Smooth muscle cell (in vitro differentiated cells): ENCODE measurements at regions not wholly inside any gene's neighbourhood (a gene's known extent, or its start where the extent isn't known, plus 50 kb on each side); places are given as distances from the start of the nearest gene placed in this dataset.

Experiments
- DNase-seq: peaks from one replicate; lab custom pipeline; 2025; ENCODE audit not compliant: unreplicated experiment; lab: John Stamatoyannopoulos, UW
- H2AFZ ChIP-seq: fragments of 200-600 bp; sonication (generic); 2 replicates; pipeline ENCODE4 v1.6.0; 2016; ENCODE audit warnings: antibody characterized with exemption, low read depth, mild to moderate bottlenecking
- H3F3A ChIP-seq: fragments of 200-600 bp; sonication (generic); 2 replicates; pipeline ENCODE4 v1.6.0; 2017; ENCODE audit warnings: antibody characterized with exemption, low read depth
- H3K27ac ChIP-seq: fragments of 200-600 bp; sonication (generic); 2 replicates; pipeline ENCODE4 v1.5.1; 2016; ENCODE audit warnings: low read depth, mild to moderate bottlenecking
- H3K27me3 ChIP-seq: fragments of 200-600 bp; sonication (generic); 2 replicates; pipeline ENCODE4 v1.6.1; 2016; ENCODE audit warnings: low read depth, mild to moderate bottlenecking
- H3K36me3 ChIP-seq: fragments of 200-600 bp; sonication (generic); 2 replicates; pipeline ENCODE4 v1.5.1; 2016; ENCODE audit warnings: low read depth
- H3K4me1 ChIP-seq: fragments of 200-600 bp; sonication (generic); 2 replicates; pipeline ENCODE4 v1.5.1; 2016; ENCODE audit warnings: low read depth
- H3K4me2 ChIP-seq: fragments of 200-600 bp; sonication (generic); 2 replicates; pipeline ENCODE4 v1.6.0; 2016; ENCODE audit warnings: mild to moderate bottlenecking
- H3K4me3 ChIP-seq: fragments of 200-600 bp; sonication (generic); 2 replicates; pipeline ENCODE4 v1.5.1; 2016; ENCODE audit warnings: mild to moderate bottlenecking
- H3K79me2 ChIP-seq: fragments of 200-600 bp; sonication (generic); 2 replicates; pipeline ENCODE4 v1.6.0; 2016; ENCODE audit warnings: low read depth, mild to moderate bottlenecking
- H3K9ac ChIP-seq: fragments of 200-600 bp; sonication (generic); 2 replicates; pipeline ENCODE4 v1.6.0; 2016; ENCODE audit warnings: low read depth
- H3K9me3 ChIP-seq: fragments of 200-600 bp; sonication (generic); replicated peaks from 2 replicates; pipeline ENCODE4 v1.5.1; 2016; ENCODE audit warnings: low read depth
- H4K20me1 ChIP-seq: fragments of 200-600 bp; sonication (generic); 2 replicates; pipeline ENCODE4 v1.6.0; 2016; ENCODE audit warnings: low read depth
- WGBS: methylation state at CpG from one replicate; pipeline ENCODE4 v1.1.7; 2016; ENCODE audit warnings: low lambda C conversion rate; 5-methylcytosine and 5-hydroxymethylcytosine counted together
- TF ChIP-seq, protein P1 (sequence below): fragments of 200-600 bp; sonication (generic); IDR thresholded peaks from 2 replicates; pipeline ENCODE4 v1.5.1; 2017; ENCODE audit warnings: borderline replicate concordance, mild to moderate bottlenecking, antibody characterized with exemption; ENCODE audit not compliant: insufficient read depth, poor library complexity, severe bottlenecking

GRCh38 chr18:66138642-66139041 is 387.8 kb downstream of the CDH7 start:
- H3K9me3 ChIP-seq = no peaks in the 10 kb centered on the region
- no peaks in the 10 kb centered on the region for H3K36me3 ChIP-seq
- no peak overlapping the region for H2AFZ ChIP-seq
- H3K9ac ChIP-seq = no peak overlapping the region
- no peak overlapping the region for H3K4me3 ChIP-seq
- no peak overlapping the region for H3K27ac ChIP-seq
- peaks cover 16% of the 10 kb centered on the region for H3K4me1 ChIP-seq
- H4K20me1 ChIP-seq = no peaks in the 10 kb centered on the region
- H3K27me3 ChIP-seq = no peaks in the 10 kb centered on the region
- WGBS = 84% methylated on average over 5 of the region's 5 CpGs
- no peaks in the 10 kb centered on the region for H3K79me2 ChIP-seq
- DNase-seq = no peak
- H3K4me2 ChIP-seq = no peak overlapping the region
- TF ChIP-seq, protein P1, sequence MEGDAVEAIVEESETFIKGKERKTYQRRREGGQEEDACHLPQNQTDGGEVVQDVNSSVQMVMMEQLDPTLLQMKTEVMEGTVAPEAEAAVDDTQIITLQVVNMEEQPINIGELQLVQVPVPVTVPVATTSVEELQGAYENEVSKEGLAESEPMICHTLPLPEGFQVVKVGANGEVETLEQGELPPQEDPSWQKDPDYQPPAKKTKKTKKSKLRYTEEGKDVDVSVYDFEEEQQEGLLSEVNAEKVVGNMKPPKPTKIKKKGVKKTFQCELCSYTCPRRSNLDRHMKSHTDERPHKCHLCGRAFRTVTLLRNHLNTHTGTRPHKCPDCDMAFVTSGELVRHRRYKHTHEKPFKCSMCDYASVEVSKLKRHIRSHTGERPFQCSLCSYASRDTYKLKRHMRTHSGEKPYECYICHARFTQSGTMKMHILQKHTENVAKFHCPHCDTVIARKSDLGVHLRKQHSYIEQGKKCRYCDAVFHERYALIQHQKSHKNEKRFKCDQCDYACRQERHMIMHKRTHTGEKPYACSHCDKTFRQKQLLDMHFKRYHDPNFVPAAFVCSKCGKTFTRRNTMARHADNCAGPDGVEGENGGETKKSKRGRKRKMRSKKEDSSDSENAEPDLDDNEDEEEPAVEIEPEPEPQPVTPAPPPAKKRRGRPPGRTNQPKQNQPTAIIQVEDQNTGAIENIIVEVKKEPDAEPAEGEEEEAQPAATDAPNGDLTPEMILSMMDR = no peak
- H3F3A ChIP-seq = no peaks in the 10 kb centered on the region

GRCh38 chr18:66136039-66136438 is 385.2 kb downstream of the CDH7 start:
- peaks cover 16% of the 10 kb centered on the region for H3K4me1 ChIP-seq
- no peaks in the 10 kb centered on the region for H3K9me3 ChIP-seq
- TF ChIP-seq, protein P1 = no peak
- 81% methylated on average over 1 of the region's 1 CpG for WGBS
- no peak overlapping the region for H3K4me2 ChIP-seq
- H3K36me3 ChIP-seq = no peaks in the 10 kb centered on the region
- H3K27me3 ChIP-seq = no peaks in the 10 kb centered on the region
- H3F3A ChIP-seq = no peaks in the 10 kb centered on the region
- H4K20me1 ChIP-seq = no peaks in the 10 kb centered on the region
- H3K4me3 ChIP-seq = no peak overlapping the region
- DNase-seq = no peak
- H3K79me2 ChIP-seq = no peaks in the 10 kb centered on the region
- H3K27ac ChIP-seq = no peak overlapping the region
- H3K9ac ChIP-seq = no peak overlapping the region
- H2AFZ ChIP-seq = no peak overlapping the region

GRCh38 chr18:66129248-66129647 is 378.4 kb downstream of the CDH7 start:
- Histone ChIP-seq H3K36me3 (no peaks in the 10 kb centered on the region), H3K9me3 (no peaks in the 10 kb centered on the region), H3F3A (no peaks in the 10 kb centered on the region), H3K4me1 (no peaks in the 10 kb centered on the region), H3K79me2 (no peaks in the 10 kb centered on the region), H3K9ac (no peak overlapping the region), H3K4me3 (no peak overlapping the region), H3K27ac (no peak overlapping the region), H2AFZ (no peak overlapping the region), H3K27me3 (no peaks in the 10 kb centered on the region), H3K4me2 (no peak overlapping the region), H4K20me1 (no peaks in the 10 kb centered on the region)
- TF ChIP-seq, protein P1 = no peak
- 89% methylated on average over 4 of the region's 4 CpGs for WGBS
- DNase-seq = no peak

- H4K20me1 ChIP-seq = no peaks in the 10 kb centered on the region
- 96% methylated on average over 2 of the region's 2 CpGs for WGBS
- H3K27ac ChIP-seq = no peak overlapping the region
- no peak overlapping the region for H3K4me2 ChIP-seq
- H3F3A ChIP-seq = no peaks in the 10 kb centered on the region
- H2AFZ ChIP-seq = no peak overlapping the region
- no peak for DNase-seq
- no peaks in the 10 kb centered on the region for H3K79me2 ChIP-seq
- TF ChIP-seq, protein P1 = no peak
- no peaks in the 10 kb centered on the region for H3K4me1 ChIP-seq
- no peak overlapping the region for H3K9ac ChIP-seq
- H3K36me3 ChIP-seq = no peaks in the 10 kb centered on the region
- H3K4me3 ChIP-seq = no peak overlapping the region
- H3K27me3 ChIP-seq = no peaks in the 10 kb centered on the region
- no peaks in the 10 kb centered on the region for H3K9me3 ChIP-seq
Observed at GRCh38 chr18:66126266-66126665, 375.5 kb downstream of the CDH7 start.
